Left forelimb (tissue), 1 donor: ENCODE measurements at regions not wholly inside any gene's neighbourhood (a gene's known extent, or its start where the extent isn't known, plus 50 kb on each side); places are given as distances from the start of the nearest gene placed in this dataset.

Experiments used
- DNase-seq: peaks from one replicate; pipeline ENCODE4 v3.0.0-alpha.2; 2018; ENCODE audit warnings: low spot score

DNA sequence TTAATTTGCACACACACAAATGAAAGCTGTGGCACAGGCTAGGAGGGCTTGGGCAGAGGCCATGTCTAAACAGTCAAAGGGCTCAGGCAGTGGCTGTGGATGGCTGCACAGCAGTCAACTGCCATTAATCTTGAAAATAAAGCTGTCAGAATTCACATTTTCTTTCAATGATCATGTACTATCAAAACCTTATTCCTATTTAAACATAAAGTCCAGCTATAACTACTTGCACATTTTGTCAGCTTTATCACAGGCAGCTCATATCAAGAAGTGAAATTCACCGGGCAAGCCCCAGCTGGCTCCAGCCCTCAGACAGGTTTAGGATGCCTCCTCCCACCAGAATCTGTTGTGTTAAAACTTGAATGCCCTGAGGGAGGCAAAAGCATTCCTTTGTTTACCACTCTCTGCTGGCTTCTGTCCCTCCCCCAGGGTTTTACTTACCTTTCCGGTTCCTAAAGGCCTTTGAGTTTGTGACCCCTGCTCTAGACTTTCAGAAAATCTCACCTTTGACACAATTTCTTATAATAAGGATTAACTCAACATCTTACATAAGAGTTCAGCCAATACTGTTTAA, 54.9 kb upstream of the GRAMD2B start:
- no peak for DNase-seq

DNA sequence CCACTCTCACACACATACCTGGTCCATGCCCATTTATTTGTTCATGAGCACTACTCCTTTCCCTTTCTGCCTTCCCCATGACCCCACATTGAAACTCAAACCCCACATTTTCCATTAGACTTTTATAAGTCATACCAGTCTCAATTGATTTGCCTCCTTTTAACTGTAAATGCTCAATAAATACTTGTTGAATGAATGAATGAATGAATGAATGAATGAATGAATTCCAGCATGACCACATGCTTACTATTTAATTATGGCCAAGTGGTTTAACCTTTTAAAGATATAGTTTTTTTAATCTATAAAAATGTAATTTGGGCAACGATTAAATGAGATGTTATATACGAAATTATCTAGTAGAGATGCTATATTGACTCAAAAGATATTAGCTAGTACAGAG, 54.1 kb upstream of the GRAMD2B start:
- no peak for DNase-seq

DNA sequence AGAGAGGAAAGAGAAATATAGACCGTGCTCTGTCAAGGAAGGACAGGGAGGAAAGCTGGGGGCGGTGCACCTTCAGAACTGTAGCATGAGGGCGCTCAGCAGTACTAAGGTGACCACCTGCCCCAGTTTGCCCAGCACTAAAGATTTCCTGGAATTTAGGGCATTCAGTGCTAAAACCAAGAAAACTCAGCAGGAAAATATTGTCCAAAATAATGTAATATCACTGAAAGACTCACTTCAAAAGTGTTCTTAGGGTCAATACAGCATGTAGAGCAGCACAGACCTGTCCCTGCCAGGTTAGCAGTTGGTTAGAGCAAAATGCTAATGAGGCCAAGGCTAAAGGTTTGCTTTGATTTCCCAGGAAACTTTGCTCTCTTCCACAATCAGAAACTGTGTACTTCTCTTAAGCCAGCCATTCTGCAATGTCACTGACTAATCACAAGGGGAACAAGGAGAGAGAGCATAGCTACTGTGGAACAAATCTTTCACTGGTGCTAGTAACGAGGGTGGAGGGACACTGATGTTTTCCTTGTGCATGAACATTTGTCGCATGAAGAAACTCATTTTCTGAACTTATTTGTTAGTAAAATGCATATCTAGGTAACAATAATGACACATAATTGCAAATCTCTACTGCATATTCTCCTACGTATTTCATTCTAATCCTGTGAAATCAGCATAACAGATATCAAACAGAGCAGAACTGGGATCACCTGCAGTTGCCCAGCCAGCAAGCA, 53.0 kb upstream of the GRAMD2B start:
- no peak for DNase-seq

DNA sequence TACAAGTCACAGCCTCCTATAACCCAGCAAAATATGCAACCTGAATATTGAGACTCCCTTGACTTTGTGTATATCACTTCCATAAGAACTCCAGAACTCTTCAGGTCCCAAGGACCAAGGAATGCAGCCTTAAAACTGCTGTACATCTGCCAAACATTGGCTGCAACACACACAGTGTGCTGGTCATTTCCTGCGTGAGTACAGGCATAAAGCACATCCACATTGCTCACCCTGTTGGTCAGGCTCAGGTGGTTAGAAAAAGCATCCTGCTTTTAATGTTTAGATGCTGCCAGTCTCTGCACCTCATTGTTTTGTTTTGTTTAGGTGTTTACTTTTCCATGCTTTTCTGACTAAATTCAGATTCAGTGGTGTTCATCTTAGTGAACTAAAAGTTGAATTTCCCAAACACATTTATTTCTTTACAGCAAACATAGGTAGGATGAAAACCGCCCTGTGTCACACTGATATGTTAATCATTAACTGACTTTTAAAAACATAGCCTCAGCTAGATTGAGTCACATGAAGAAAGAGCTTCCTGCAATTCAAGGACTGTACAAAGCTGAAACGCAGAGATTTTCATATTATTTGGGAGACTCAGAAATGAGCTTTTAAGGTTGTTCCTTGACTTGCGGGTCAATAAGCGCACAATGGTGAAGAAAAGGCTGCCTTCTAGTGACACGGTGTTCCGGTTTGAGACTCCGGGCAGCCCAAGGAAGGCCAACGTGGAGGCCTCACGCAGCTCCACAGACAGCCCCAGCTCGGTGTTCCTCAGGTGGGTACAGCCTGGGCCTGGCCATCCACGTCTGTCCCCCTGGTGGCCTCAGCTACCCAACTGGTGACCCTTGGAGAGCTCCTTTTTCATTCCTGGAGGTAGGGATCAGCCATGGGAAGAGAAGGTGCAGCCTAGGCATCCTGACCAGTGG, 52.2 kb upstream of the GRAMD2B start:
- no peak for DNase-seq

DNA sequence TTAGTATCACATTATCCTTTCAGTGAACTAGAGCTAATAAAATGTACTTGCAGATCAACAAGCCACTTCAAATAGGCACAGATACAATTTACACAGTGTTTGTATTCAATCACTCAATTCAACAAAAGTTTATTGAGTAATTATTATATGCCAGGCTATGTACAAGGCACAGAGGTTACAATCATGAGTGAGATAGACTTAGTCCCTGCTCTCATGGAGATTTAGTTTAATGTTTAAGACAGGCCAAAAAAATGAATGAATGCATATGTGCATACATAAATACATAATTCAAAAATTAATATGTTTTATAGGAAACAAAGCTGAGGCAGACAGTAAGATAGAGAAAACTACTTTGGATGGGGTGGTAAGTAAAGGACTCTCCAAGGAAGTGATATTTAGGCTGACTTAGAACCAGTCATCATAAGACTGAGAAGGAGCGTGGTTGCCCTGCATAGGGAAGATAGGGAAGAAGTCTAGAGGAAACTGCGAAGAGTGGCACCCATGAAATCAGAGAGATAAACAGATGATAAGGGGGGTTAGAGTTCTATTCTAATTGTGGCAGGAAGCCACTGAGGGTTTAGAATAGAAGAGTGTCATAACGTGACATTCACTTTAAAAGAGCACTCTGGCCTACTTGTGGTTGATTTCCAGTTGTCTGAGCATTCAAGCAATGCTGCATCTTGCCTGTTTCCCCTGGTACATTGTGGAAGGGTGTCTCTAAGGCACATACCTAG, 49.7 kb upstream of the GRAMD2B start:
- DNase-seq: no peak
